ENCODE measurements at regions not wholly inside any gene's neighbourhood (a gene's known extent, or its start where the extent isn't known, plus 50 kb on each side); places are given as distances from the start of the nearest gene placed in this dataset.
"Not testable (repeated sequence)": the region's sequence is repeated elsewhere in the genome, so short reads cannot be mapped to it uniquely, and the experiment has no call there.

DNA sequence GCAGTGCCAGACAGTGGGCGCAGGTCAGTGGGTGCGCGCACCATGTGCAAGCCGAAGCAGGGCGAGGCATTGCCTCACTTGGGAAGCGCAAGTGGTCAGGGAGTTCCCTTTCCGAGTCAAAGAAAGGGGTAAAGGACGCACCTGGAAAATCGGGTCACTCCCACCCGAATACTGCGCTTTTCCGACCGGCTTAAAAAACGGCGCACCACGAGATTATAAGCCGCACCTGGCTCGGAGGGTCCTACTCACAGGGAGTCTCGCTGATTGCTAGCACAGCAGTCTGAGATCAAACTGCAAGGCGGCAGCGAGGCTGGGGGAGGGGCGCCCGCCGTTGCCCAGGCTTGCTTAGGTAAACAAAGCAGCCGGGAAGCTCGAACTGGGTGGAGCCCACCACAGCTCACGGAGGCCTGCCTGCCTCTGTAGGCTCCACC is 77.9 kb downstream of the NR4A2 start:
- H3K4me1 Mint-ChIP-seq; H3K9me3 Mint-ChIP-seq; H3K27ac ChIP-seq (ENCODE audit: low read length); H3K27me3 Mint-ChIP-seq (ENCODE audit: low read depth in 2 of 2); H3K4me3 ChIP-seq (ENCODE audit: low read length); H3K36me3 ChIP-seq (ENCODE audit: control insufficient read depth, insufficient read depth, low read length); H3K9me3 ChIP-seq (ENCODE audit: control insufficient read depth, insufficient read depth, low read length); H3K4me3 Mint-ChIP-seq; H3K4me1 ChIP-seq (ENCODE audit: control insufficient read depth, insufficient read depth, low read length); intact Hi-C loops (cut with micrococcal nuclease); H3K27me3 ChIP-seq (ENCODE audit: control insufficient read depth, insufficient read depth, low read length); H3K36me3 Mint-ChIP-seq; H3K27ac Mint-ChIP-seq; ATAC-seq: not testable (repeated sequence)
- DNase-seq = peak in 1 of 2 donors; percentile 14
- WGBS (ENCODE audit: insufficient coverage) = 76% methylated on average over 19 of the region's 27 CpGs

DNA sequence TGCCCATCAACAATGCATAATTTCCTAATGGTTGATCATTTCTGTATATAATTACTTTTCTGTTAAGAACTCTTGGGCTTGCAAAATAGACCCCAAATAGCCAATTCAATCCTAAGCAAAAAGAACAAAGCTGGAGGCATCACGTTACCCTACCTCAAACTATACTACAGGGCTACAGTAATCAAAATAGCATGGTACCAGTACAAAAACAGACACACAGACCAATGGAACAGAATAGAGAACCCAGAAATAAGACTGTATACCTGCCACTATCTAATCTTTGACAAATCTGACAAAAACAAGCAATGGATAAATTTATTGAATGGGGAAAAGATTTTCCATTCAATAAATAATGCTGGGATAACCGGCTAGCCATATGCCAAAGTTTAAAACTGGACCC is 78.8 kb downstream of the NR4A2 start:
- no peaks in the 10 kb centered on the region for H3K9me3 Mint-ChIP-seq
- H3K36me3 ChIP-seq (ENCODE audit: control insufficient read depth, insufficient read depth, low read length) = no peaks in the 10 kb centered on the region

DNA sequence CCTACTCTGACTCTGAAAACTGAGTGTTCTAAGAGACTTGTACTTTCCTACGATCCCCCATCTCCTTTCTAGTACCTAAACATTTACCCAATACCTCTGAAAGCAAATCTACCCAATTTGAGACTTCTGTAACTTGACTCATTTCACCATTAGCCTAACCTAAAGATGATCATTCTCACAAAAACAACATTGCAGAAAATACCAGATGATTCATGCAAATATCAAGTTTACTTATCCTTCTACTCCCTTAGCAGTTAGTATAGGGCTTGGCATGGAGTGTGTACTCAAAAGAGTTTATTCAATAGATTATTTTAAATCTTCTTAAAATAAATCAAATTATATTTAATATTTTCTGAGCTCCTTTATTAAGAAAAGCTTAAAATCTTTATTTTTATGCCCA is 89.6 kb downstream of the NR4A2 start:
- Mint-ChIP-seq H3K27me3 (ENCODE audit: low read depth in 2 of 2) (peaks cover 8 to 21% of the 10 kb centered on the region in 2 donors), H3K27ac (no peak overlapping the region), H3K9me3 (no peaks in the 10 kb centered on the region), H3K4me1 (no peaks in the 10 kb centered on the region), H3K36me3 (no peaks in the 10 kb centered on the region), H3K4me3 (no peak overlapping the region)
- intact Hi-C loops (cut with micrococcal nuclease) = no loop called here
- Histone ChIP-seq H3K36me3 (ENCODE audit: control insufficient read depth, insufficient read depth, low read length) (no peaks in the 10 kb centered on the region), H3K9me3 (ENCODE audit: control insufficient read depth, insufficient read depth, low read length) (no peaks in the 10 kb centered on the region), H3K4me3 (ENCODE audit: low read length) (no peak overlapping the region), H3K4me1 (ENCODE audit: control insufficient read depth, insufficient read depth, low read length) (no peaks in the 10 kb centered on the region), H3K27me3 (ENCODE audit: control insufficient read depth, insufficient read depth, low read length) (no peaks in the 10 kb centered on the region), H3K27ac (ENCODE audit: low read length) (no peak overlapping the region)
- no peak for ATAC-seq
- TF ChIP-seq, protein P1, sequence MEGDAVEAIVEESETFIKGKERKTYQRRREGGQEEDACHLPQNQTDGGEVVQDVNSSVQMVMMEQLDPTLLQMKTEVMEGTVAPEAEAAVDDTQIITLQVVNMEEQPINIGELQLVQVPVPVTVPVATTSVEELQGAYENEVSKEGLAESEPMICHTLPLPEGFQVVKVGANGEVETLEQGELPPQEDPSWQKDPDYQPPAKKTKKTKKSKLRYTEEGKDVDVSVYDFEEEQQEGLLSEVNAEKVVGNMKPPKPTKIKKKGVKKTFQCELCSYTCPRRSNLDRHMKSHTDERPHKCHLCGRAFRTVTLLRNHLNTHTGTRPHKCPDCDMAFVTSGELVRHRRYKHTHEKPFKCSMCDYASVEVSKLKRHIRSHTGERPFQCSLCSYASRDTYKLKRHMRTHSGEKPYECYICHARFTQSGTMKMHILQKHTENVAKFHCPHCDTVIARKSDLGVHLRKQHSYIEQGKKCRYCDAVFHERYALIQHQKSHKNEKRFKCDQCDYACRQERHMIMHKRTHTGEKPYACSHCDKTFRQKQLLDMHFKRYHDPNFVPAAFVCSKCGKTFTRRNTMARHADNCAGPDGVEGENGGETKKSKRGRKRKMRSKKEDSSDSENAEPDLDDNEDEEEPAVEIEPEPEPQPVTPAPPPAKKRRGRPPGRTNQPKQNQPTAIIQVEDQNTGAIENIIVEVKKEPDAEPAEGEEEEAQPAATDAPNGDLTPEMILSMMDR (IDR thresholded peaks at IDR 0.05) = no peak
- no peak for DNase-seq
- 75% methylated on average over 1 of the region's 1 CpG for WGBS (ENCODE audit: insufficient coverage)

More for the DNA sequence above, 78.8 kb downstream of the NR4A2 start:
- Mint-ChIP-seq H3K4me3 (no peak overlapping the region), H3K27ac (no peak overlapping the region), H3K27me3 (ENCODE audit: low read depth in 2 of 2) (peaks cover 0 to 5% of the 10 kb centered on the region in 2 donors), H3K36me3 (no peaks in the 10 kb centered on the region), H3K4me1 (no peaks in the 10 kb centered on the region)
- TF ChIP-seq, protein P1 (IDR thresholded peaks at IDR 0.05) = no peak
- Histone ChIP-seq H3K27me3 (ENCODE audit: control insufficient read depth, insufficient read depth, low read length) (no peaks in the 10 kb centered on the region), H3K4me1 (ENCODE audit: control insufficient read depth, insufficient read depth, low read length) (no peaks in the 10 kb centered on the region), H3K9me3 (ENCODE audit: control insufficient read depth, insufficient read depth, low read length) (no peaks in the 10 kb centered on the region), H3K27ac (ENCODE audit: low read length) (no peak overlapping the region), H3K4me3 (ENCODE audit: low read length) (no peak overlapping the region)
- WGBS (ENCODE audit: insufficient coverage) = 83% methylated on average over 2 of the region's 2 CpGs
- intact Hi-C loops (cut with micrococcal nuclease) = no loop called here
- ATAC-seq = no peak
- DNase-seq = no peak

DNA sequence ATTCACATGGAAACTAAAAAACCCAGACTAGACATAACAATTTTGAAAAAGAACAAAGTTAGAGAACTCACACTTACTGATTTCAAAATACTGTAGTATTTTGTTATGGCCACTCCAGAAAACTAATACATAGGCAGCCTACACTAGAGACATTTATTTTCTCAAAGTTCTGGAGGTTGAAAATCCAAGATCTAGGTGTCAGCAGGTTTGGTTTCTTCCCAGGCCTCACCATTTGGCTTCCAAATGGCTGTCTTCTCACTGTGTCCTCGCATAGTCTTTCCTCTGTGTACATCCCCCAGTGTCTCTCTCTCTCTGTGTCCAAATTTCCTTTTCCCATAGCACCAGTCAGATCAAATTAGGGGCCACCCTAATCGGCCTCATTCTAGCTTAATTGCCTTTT is 95.0 kb downstream of the NR4A2 start:
- Mint-ChIP-seq H3K27ac (no peak overlapping the region), H3K36me3 (no peaks in the 10 kb centered on the region), H3K27me3 (ENCODE audit: low read depth in 2 of 2) (peaks cover 7 to 8% of the 10 kb centered on the region in 2 donors), H3K9me3 (peaks cover 0 to 3% of the 10 kb centered on the region in 2 donors), H3K4me3 (no peak overlapping the region), H3K4me1 (no peaks in the 10 kb centered on the region)
- Histone ChIP-seq H3K27me3 (ENCODE audit: control insufficient read depth, insufficient read depth, low read length) (no peaks in the 10 kb centered on the region), H3K27ac (ENCODE audit: low read length) (no peak overlapping the region), H3K4me1 (ENCODE audit: control insufficient read depth, insufficient read depth, low read length) (no peaks in the 10 kb centered on the region), H3K9me3 (ENCODE audit: control insufficient read depth, insufficient read depth, low read length) (no peaks in the 10 kb centered on the region), H3K4me3 (ENCODE audit: low read length) (no peak overlapping the region), H3K36me3 (ENCODE audit: control insufficient read depth, insufficient read depth, low read length) (no peaks in the 10 kb centered on the region)
- 68% methylated on average over 2 of the region's 2 CpGs for whole genome bisulfite sequencing (ENCODE audit: insufficient coverage)
- TF ChIP-seq, protein P1 (IDR thresholded peaks at IDR 0.05) = no peak
- DNase-seq = no peak
- no peak for ATAC-seq
- intact Hi-C loops (cut with micrococcal nuclease) = no loop called here

All from natural killer cell (primary cell).